Right lobe of liver (tissue), 6 donors: ENCODE measurements at regions not wholly inside any gene's neighbourhood (a gene's known extent, or its start where the extent isn't known, plus 50 kb on each side); places are given as distances from the start of the nearest gene placed in this dataset.

Experiments used
- ATAC-seq, 4 donors: fragments of 200-7000 bp; cut with Tn5 transposase; one replicate each; pipeline ENCODE4 v1.9.1; 2020; ENCODE audit warnings: mild to moderate bottlenecking in 4 of 4, moderate library complexity in 4 of 4
- DNase-seq, 3 donors: peaks; one replicate each; pipeline ENCODE4 v3.0.0-alpha.2; 2020
- H3K27ac ChIP-seq, 3 donors: fragments of 200-600 bp; one replicate each; pipeline ENCODE4 v1.8.0; 2022
- H3K27me3 ChIP-seq, 2 donors: fragments of 200-600 bp; one replicate each; pipeline ENCODE4 v1.8.0; 2022
- H3K36me3 ChIP-seq, 4 donors: fragments of 200-600 bp; sonication (generic) in 1 of 4; one replicate each; pipeline versions ENCODE4 v1.5.1 to v1.8.0; 2017 to 2022; ENCODE audit warnings: control low read depth in 1 of 4
- H3K4me1 ChIP-seq, 4 donors: fragments of 200-600 bp; sonication (generic) in 1 of 4; one replicate each; pipeline versions ENCODE4 v1.5.1 to v1.8.0; 2017 to 2022; ENCODE audit warnings: control low read depth in 1 of 4
- H3K4me3 ChIP-seq, 3 donors: fragments of 200-600 bp; one replicate each; pipeline ENCODE4 v1.8.0; 2022
- H3K9me3 ChIP-seq, 4 donors: fragments of 200-600 bp; sonication (generic) in 1 of 4; one replicate each; pipeline versions ENCODE4 v1.5.1 to v1.8.0; 2017 to 2022; ENCODE audit warnings: control low read depth in 1 of 4
- POLR2A ChIP-seq: fragments of 450-650 bp; IDR thresholded peaks from one replicate; pipeline ENCODE4 v1.6.1; 2017; ENCODE audit warnings: antibody characterized with exemption, mild to moderate bottlenecking
- WGBS: methylation state at CpG from one replicate; pipeline ENCODE4 v1.1.6; 2018; ENCODE audit warnings: low coverage, low lambda C conversion rate; ENCODE audit not compliant: insufficient coverage; ENCODE audit errors: missing lambda C conversion rate; 5-methylcytosine and 5-hydroxymethylcytosine counted together
- intact Hi-C, 2 donors: fragments of 100-400 bp; cut with DNase I; formaldehyde crosslinking; loops; one replicate each; pipeline versions ENCODE4 v1.11.2 to v1.14.1; 2022
- TF ChIP-seq, protein P1 (sequence below), 4 donors: fragments of 200-600 bp in 3 of 4; fragments of 450-650 bp in 1 of 4; IDR thresholded peaks; one replicate each; pipeline versions ENCODE4 v1.5.1 to v1.8.0; 2016 to 2022; ENCODE audit warnings: antibody characterized with exemption in 4 of 4, mild to moderate bottlenecking in 2 of 4
- donor health status: DM: no; HTN: yes; CAD: no.
- donor health status: DM: no; HTN: no; CAD: no.
- donor health status: DM: no; HTN: no; CAD: no.
- donor health status: DM: no; HTN: yes; CAD: no.
- donor health status: DM: no; HTN: yes; CAD: no.

DNA sequence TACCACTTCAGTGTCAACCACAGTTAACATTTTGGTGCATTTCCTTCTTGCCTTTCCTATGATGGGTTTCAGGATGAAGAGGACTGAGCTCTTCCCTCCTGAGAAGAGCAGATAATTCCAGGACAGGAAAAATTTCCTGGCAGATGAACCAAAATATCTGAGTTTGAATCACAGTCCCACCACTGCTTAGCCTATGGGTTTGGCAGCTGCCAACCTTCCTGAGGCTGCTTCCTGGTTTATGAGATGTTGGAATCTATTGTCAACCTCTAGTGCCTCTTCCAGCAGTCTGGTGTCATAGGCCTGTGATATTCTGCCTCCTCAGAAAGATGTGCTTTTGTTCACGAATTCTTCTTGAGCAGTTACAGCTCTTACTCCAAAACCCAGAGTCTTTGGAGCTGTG, 197.4 kb upstream of the FRMD6 start:
- TF ChIP-seq, protein P1, sequence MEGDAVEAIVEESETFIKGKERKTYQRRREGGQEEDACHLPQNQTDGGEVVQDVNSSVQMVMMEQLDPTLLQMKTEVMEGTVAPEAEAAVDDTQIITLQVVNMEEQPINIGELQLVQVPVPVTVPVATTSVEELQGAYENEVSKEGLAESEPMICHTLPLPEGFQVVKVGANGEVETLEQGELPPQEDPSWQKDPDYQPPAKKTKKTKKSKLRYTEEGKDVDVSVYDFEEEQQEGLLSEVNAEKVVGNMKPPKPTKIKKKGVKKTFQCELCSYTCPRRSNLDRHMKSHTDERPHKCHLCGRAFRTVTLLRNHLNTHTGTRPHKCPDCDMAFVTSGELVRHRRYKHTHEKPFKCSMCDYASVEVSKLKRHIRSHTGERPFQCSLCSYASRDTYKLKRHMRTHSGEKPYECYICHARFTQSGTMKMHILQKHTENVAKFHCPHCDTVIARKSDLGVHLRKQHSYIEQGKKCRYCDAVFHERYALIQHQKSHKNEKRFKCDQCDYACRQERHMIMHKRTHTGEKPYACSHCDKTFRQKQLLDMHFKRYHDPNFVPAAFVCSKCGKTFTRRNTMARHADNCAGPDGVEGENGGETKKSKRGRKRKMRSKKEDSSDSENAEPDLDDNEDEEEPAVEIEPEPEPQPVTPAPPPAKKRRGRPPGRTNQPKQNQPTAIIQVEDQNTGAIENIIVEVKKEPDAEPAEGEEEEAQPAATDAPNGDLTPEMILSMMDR (IDR thresholded peaks at IDR 0.05) = no peak
- no peak for TF ChIP-seq POLR2A
- Histone ChIP-seq H3K27ac (no peak overlapping the region), H3K9me3 (no peaks in the 10 kb centered on the region), H3K36me3 (no peaks in the 10 kb centered on the region), H3K27me3 (no peaks in the 10 kb centered on the region), H3K4me1 (peaks cover 0 to 2% (median under 1%) of the 10 kb centered on the region in 4 donors), H3K4me3 (no peak overlapping the region)
- no peak for ATAC-seq
- 46% methylated on average over 1 of the region's 1 CpG for WGBS
- no peak for DNase-seq
- intact Hi-C loops = no loop called here

DNA sequence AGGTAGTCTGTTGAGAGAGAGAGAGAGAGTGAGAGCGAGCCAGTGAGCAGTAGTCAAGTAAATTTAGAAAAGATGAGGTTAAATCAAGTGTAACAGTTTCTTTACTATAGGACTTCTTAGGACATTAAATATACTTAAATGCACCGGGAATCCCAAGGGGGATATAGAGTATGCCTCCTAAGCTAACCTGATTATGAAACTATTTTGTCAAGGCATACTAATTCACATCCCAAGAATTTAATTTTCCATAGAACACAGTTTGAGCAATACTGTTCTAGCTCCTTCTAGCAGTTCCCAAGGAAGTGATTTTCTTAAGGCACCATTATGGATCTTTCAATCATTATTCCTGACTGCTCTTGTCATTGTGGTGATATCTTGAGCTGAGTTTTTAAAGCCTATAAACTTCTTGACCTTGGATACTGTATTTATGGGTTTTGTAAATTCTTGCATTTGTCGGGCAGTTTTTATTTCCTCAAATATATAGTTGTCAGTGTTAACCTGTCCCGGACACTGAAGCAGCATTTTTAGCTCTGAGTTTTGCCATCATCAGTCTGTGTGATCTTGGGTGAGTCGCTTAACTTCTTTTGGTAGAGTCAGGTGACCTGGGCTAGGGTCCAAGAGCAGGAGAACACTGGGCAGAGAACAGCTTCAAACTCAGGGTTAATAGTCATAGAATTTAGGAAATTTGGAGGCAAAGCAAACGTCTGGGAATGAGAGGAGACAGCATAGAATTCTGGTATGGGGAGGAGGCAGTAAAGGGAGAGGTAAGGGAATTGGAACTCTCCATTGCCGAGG, 196.5 kb upstream of the FRMD6 start:
- intact Hi-C loops = loop anchor here in 1 of 2 donors (5.0 kb wide), 1 partner anchor 77 kb away; no protein-coding TSS in a partner anchor
- Histone ChIP-seq H3K36me3 (no peaks in the 10 kb centered on the region), H3K9me3 (no peaks in the 10 kb centered on the region), H3K4me3 (no peak overlapping the region), H3K27me3 (no peaks in the 10 kb centered on the region), H3K4me1 (no peaks in the 10 kb centered on the region), H3K27ac (no peak overlapping the region)
- WGBS = 76% methylated on average over 7 of the region's 7 CpGs
- no peak for TF ChIP-seq POLR2A
- TF ChIP-seq, protein P1 (IDR thresholded peaks at IDR 0.05) = no peak
- DNase-seq = no peak
- no peak for ATAC-seq

DNA sequence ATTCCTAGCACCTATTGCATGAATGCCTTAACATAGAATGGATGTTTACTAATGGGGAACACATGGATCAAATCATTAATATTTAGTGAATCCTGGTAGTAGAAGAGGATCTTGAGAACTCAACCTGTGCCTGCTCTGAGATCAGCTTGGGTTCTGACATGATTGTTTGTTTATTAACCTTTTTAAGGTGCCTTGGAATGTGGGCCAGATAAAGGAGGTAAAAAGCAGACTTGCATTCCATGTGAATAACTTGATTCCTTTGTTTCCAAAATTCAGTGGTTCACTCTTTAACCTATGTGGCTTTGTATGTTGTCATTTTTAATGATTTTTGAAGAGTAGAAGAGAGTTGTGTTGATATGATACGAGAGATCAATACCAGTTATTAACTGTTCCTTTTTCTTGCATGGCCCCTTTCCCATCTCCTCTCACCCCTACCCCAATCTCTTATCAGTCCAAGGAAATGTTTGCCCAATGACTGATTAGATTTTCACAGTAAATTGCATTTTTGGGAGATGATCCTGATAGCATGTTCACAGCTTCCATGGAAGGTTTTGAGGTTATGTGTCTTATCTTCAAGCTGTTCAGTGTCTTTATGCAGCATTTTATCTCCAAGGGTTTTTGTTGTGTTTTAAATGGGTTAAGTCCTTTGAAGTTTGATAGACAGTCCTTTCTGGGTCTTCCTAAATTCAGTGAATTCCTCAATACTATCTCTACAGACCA, 193.7 kb upstream of the FRMD6 start:
- 83% methylated on average over 1 of the region's 1 CpG for WGBS
- Histone ChIP-seq H3K9me3 (no peaks in the 10 kb centered on the region), H3K36me3 (no peaks in the 10 kb centered on the region), H3K27ac (no peak overlapping the region), H3K4me1 (no peaks in the 10 kb centered on the region), H3K4me3 (no peak overlapping the region), H3K27me3 (no peaks in the 10 kb centered on the region)
- TF ChIP-seq, protein P1 (IDR thresholded peaks at IDR 0.05) = no peak
- TF ChIP-seq POLR2A = no peak
- DNase-seq = no peak
- intact Hi-C loops = loop anchor here in 1 of 2 donors (5.0 kb wide), 1 partner anchor 74 kb away; no protein-coding TSS in a partner anchor
- ATAC-seq = no peak

DNA sequence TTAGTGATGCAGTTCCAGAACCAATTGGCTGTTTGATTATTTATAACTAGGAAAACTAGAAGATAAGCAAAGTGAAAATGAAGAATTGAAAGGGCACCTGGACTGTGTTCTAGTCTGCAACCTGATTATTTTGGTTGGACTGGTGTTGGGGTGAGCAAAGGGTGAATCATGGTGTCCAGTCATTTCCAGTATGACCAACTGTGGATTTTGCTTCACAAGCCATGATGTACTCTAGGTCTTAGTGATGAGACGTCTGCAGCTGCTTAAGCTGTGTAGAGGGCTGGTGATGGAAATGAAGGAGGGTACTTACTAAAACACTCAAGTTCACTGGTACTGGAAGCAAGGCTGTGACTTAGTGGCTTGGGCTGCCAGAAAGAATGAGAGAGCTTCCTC, 193.2 kb upstream of the FRMD6 start:
- Histone ChIP-seq H3K4me1 (no peaks in the 10 kb centered on the region), H3K9me3 (no peaks in the 10 kb centered on the region), H3K4me3 (no peak overlapping the region), H3K36me3 (no peaks in the 10 kb centered on the region), H3K27me3 (no peaks in the 10 kb centered on the region), H3K27ac (no peak overlapping the region)
- intact Hi-C loops = loop anchor here in 1 of 2 donors (5.0 kb wide), 1 partner anchor 74 kb away; no protein-coding TSS in a partner anchor
- TF ChIP-seq, protein P1 (IDR thresholded peaks at IDR 0.05) = no peak
- TF ChIP-seq POLR2A = no peak
- ATAC-seq = peak in 1 of 4 donors; percentile 18
- no peak for DNase-seq
- 57% methylated on average over 1 of the region's 1 CpG for WGBS
